ACHN (cell line): ENCODE measurements at regions not wholly inside any gene's neighbourhood (a gene's known extent, or its start where the extent isn't known, plus 50 kb on each side); places are given as distances from the start of the nearest gene placed in this dataset.

Experiments
- DNase-seq: peaks from one replicate; pipeline ENCODE4 v3.0.0-alpha.2; 2015
- in situ Hi-C: cut with HindIII; loops from 2 replicates; pipeline ENCODE4 v1.10.0; 2017; ENCODE audit warnings: low sequenced_read_pairs, low pct_ligation_motif_present, low pct_unique_long_range_greater_than_20kb

GRCh38 chr1:90508376-90509167 is 208.5 kb downstream of the BARHL2 start:
- no peak for DNase-seq
- in situ Hi-C loops, result no loop called here

GRCh38 chr1:90507173-90507572 is 209.9 kb downstream of the BARHL2 start:
- DNase-seq, result no peak
- in situ Hi-C loops, result no loop called here

GRCh38 chr1:90505806-90506205 is 211.3 kb downstream of the BARHL2 start:
- in situ Hi-C loops, result no loop called here

GRCh38 chr1:90504509-90504908 is 212.6 kb downstream of the BARHL2 start:
- in situ Hi-C loops, result no loop called here

More at GRCh38 chr1:90505806-90506205, 211.3 kb downstream of the BARHL2 start:
- DNase-seq, result no peak

GRCh38 chr1:90502696-90503095 is 214.4 kb downstream of the BARHL2 start:
- in situ Hi-C loops, result no loop called here
- no peak for DNase-seq

More at GRCh38 chr1:90504509-90504908, 212.6 kb downstream of the BARHL2 start:
- no peak for DNase-seq

GRCh38 chr1:90502194-90502593 is 214.9 kb downstream of the BARHL2 start:
- in situ Hi-C loops, result no loop called here
- no peak for DNase-seq

- no peak for DNase-seq
- in situ Hi-C loops, result no loop called here
Observed at GRCh38 chr1:90501281-90501680, 215.8 kb downstream of the BARHL2 start.

- in situ Hi-C loops, result no loop called here
- no peak for DNase-seq
Observed at GRCh38 chr1:90494748-90495282, 222.3 kb downstream of the BARHL2 start.

GRCh38 chr1:90488451-90488850 is 228.7 kb downstream of the BARHL2 start:
- DNase-seq, result no peak
- in situ Hi-C loops, result no loop called here

- DNase-seq, result no peak
- in situ Hi-C loops, result no loop called here
Observed at GRCh38 chr1:90486996-90487395, 230.1 kb downstream of the BARHL2 start.

GRCh38 chr1:90486134-90486824 is 230.8 kb downstream of the BARHL2 start:
- in situ Hi-C loops, result no loop called here
- no peak for DNase-seq

- DNase-seq, result no peak
- in situ Hi-C loops, result no loop called here
Observed at GRCh38 chr1:90480271-90480835, 236.7 kb downstream of the BARHL2 start.

- no peak for DNase-seq
- in situ Hi-C loops, result no loop called here
Observed at GRCh38 chr1:90476994-90477393, 240.1 kb downstream of the BARHL2 start.

GRCh38 chr1:90476411-90476810 is 240.7 kb downstream of the BARHL2 start:
- in situ Hi-C loops, result no loop called here
- no peak for DNase-seq

- in situ Hi-C loops, result no loop called here
- DNase-seq, result no peak
Observed at GRCh38 chr1:90475631-90476030, 241.5 kb downstream of the BARHL2 start.

- DNase-seq, result no peak
- in situ Hi-C loops, result no loop called here
Observed at GRCh38 chr1:90474731-90475130, 242.4 kb downstream of the BARHL2 start.

- DNase-seq, result no peak
- in situ Hi-C loops, result no loop called here
Observed at GRCh38 chr1:90474158-90474557, 242.9 kb downstream of the BARHL2 start.

- in situ Hi-C loops, result no loop called here
- DNase-seq, result no peak
Observed at GRCh38 chr1:90472775-90473174, 244.3 kb downstream of the BARHL2 start.

GRCh38 chr1:90459570-90459969 is 257.5 kb downstream of the BARHL2 start:
- in situ Hi-C loops, result no loop called here
- no peak for DNase-seq
